MCF 10A (cell line): ENCODE measurements at regions not wholly inside any gene's neighbourhood (a gene's known extent, or its start where the extent isn't known, plus 50 kb on each side); places are given as distances from the start of the nearest gene placed in this dataset.

ENCODE experiments used
- BruUV-seq: library from RNA; stranded (reverse); fragments of 400-500 nt; replicated peaks from 2 replicates; lab custom pipeline; 2021; lab: Mats Ljungman, UMichigan
- CTCF ChIA-PET: fragments of 300-600 bp; sonication (Branson Sonifier 250); formaldehyde crosslinking; extraction: SDS; loops from one replicate; lab custom pipeline; 2021; ENCODE audit warnings: antibody characterized with exemption, inconsistent platforms; lab: Yijun Ruan, JAX
- POLR2A ChIA-PET: fragments of 300-600, 350-650 bp; sonication (Branson Sonifier 250); formaldehyde crosslinking; extraction: SDS; loops from one replicate; lab custom pipeline; 2020; ENCODE audit warnings: antibody characterized with exemption, inconsistent platforms; lab: Yijun Ruan, JAX
- DNase-seq: peaks from one replicate; pipeline ENCODE4 v3.0.0-alpha.2; 2018; ENCODE audit not compliant: unreplicated experiment
- H3K27ac Mint-ChIP-seq: one replicate; pipeline ENCODE4 v1.8.0; 2022; ENCODE audit warnings: mild to moderate bottlenecking, low read depth, mixed read lengths; ENCODE audit not compliant: unreplicated experiment
- H3K27me3 Mint-ChIP-seq: one replicate; pipeline ENCODE4 v1.8.0; 2022; ENCODE audit warnings: mixed read lengths; ENCODE audit not compliant: insufficient read depth, unreplicated experiment
- H3K36me3 Mint-ChIP-seq: one replicate; pipeline ENCODE4 v1.8.0; 2022; ENCODE audit warnings: mild to moderate bottlenecking, moderate library complexity, mixed read lengths; ENCODE audit not compliant: insufficient read depth, unreplicated experiment
- H3K4me1 Mint-ChIP-seq: one replicate; pipeline ENCODE4 v1.8.0; 2022; ENCODE audit warnings: mixed read lengths; ENCODE audit not compliant: insufficient read depth, unreplicated experiment
- H3K4me3 Mint-ChIP-seq: one replicate; pipeline ENCODE4 v1.8.0; 2022; ENCODE audit warnings: mild to moderate bottlenecking, moderate library complexity, mixed read lengths; ENCODE audit not compliant: unreplicated experiment
- H3K9me3 Mint-ChIP-seq: one replicate; pipeline ENCODE4 v1.8.0; 2022; ENCODE audit warnings: mixed read lengths; ENCODE audit not compliant: unreplicated experiment
- CTCF ChIP-seq: fragments of 200-600 bp; IDR thresholded peaks from one replicate; pipeline ENCODE4 v1.8.0; 2022; ENCODE audit warnings: antibody characterized with exemption, mild to moderate bottlenecking; ENCODE audit not compliant: unreplicated experiment
- intact Hi-C: fragments of 100-400 bp; cut with micrococcal nuclease; formaldehyde crosslinking; loops from 2 replicates; pipeline ENCODE4 v1.14.1; 2022

GRCh38 chr3:152060701-152061100, 187.3 kb downstream of the SUCNR1 start:
- Mint-ChIP-seq H3K9me3 (no peaks in the 10 kb centered on the region), H3K36me3 (no peaks in the 10 kb centered on the region), H3K4me3 (no peak overlapping the region), H3K27me3 (peaks cover 34% of the 10 kb centered on the region), H3K4me1 (no peaks in the 10 kb centered on the region), H3K27ac (no peak overlapping the region)
- DNase-seq = no peak
- no peak for TF ChIP-seq CTCF
- ChIA-PET POLR2A (no interaction called here), CTCF (no interaction called here)
- intact Hi-C loops = no loop called here
- no TSS peak for BruUV-seq

- no peaks in the 10 kb centered on the region for H3K36me3 Mint-ChIP-seq
Observed at GRCh38 chr3:152061296-152061695, 187.9 kb downstream of the SUCNR1 start.

DNA sequence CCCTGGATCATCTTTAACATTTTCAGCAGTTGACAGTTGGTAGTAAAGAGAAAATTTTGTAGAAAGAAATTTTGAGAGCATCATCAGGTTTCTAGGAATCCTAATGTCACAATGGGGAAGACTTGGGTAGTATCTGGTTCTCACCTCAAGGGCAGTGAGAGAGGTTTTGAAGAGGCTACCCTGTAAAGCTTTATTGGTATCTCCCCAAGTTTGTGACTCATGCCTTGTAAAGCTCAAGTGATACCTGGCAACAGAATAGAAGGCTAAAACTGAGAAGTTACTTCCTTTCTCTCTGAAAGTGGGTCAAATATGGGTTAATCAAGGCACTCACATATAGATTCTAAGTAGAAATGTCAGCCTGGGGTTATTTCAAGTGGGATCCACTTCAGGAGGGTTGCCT, 196.4 kb downstream of the SUCNR1 start:
- DNase-seq = peak; percentile 33
- H3K4me1 Mint-ChIP-seq = no peaks in the 10 kb centered on the region
- H3K9me3 Mint-ChIP-seq = no peaks in the 10 kb centered on the region
- H3K27me3 Mint-ChIP-seq = no peaks in the 10 kb centered on the region
- no peaks in the 10 kb centered on the region for H3K36me3 Mint-ChIP-seq
- H3K27ac Mint-ChIP-seq = no peak overlapping the region
- no TSS peak for BruUV-seq
- no peak for TF ChIP-seq CTCF
- intact Hi-C loops = loop anchor here (5.0 kb wide), 1 partner anchor 502 kb away; no protein-coding TSS in a partner anchor
- CTCF ChIA-PET = interaction anchor here (0.6 to 4.6 kb wide), 3 partner anchors 374 to 429 kb away, joined by 3 to 42 read pairs (median 3); no protein-coding TSS in a partner anchor
- POLR2A ChIA-PET = interaction anchor here (0.6 kb wide), 1 partner anchor 189 kb away, joined by 3 read pairs; no protein-coding TSS in a partner anchor
- H3K4me3 Mint-ChIP-seq = no peak overlapping the region

More at GRCh38 chr3:152061296-152061695, 187.9 kb downstream of the SUCNR1 start:
- no peak for DNase-seq
- BruUV-seq = no TSS peak
- H3K27ac Mint-ChIP-seq = no peak overlapping the region
- ChIA-PET POLR2A (interaction anchor here (0.7 kb wide), 1 partner anchor 39 kb away, joined by 4 read pairs; no protein-coding TSS in a partner anchor), CTCF (interaction anchor here (0.6 kb wide), 1 partner anchor 1050 kb away, joined by 3 read pairs; no protein-coding TSS in a partner anchor)
- no peaks in the 10 kb centered on the region for H3K9me3 Mint-ChIP-seq
- intact Hi-C loops = no loop called here
- H3K4me1 Mint-ChIP-seq = no peaks in the 10 kb centered on the region
- TF ChIP-seq CTCF = no peak
- H3K4me3 Mint-ChIP-seq = no peak overlapping the region
- peaks cover 28% of the 10 kb centered on the region for H3K27me3 Mint-ChIP-seq

DNA sequence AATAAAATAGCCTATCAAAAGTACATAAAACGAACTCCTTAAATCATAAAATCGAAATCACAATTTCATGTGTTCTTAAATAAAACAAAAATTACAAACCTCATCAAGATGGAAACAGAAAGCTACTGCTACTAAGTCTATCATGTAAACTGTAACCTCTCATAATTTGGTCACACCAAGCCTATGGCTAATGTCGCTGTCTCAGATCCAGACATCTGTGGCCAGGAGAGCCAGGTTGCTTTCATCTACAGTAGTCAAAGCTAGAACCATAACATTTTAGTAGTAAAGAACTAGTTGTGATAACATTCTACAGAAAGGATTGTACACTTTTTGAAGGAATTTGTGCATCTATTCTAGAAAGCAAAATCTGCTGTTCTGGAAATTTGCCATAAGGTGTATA, 197.4 kb upstream of the MBNL1 start:
- Mint-ChIP-seq H3K27me3 (no peaks in the 10 kb centered on the region), H3K4me3 (no peak overlapping the region), H3K27ac (no peak overlapping the region), H3K36me3 (no peaks in the 10 kb centered on the region), H3K4me1 (no peaks in the 10 kb centered on the region), H3K9me3 (no peaks in the 10 kb centered on the region)
- POLR2A ChIA-PET = interaction anchor here (0.6 to 1.6 kb wide), 2 partner anchors 40 to 197 kb away, joined by 3 to 5 read pairs; partner anchors contain the start of gene MBNL1
- no TSS peak for BruUV-seq
- TF ChIP-seq CTCF = no peak
- intact Hi-C loops = loop anchor here (5.0 kb wide), 1 partner anchor 501 kb away; no protein-coding TSS in a partner anchor
- no peak for DNase-seq
- CTCF ChIA-PET = interaction anchor here (0.5 to 4.6 kb wide), 13 partner anchors 11 to 503 kb away, joined by 3 to 42 read pairs (median 3); no protein-coding TSS in a partner anchor
